K562 (cell line): ENCODE measurements at regions not wholly inside any gene's neighbourhood (a gene's known extent, or its start where the extent isn't known, plus 50 kb on each side); places are given as distances from the start of the nearest gene placed in this dataset.

ENCODE experiments used
- ATAC-seq: fragments of 200-7000 bp; cut with Tn5 transposase; 3 replicates; pipeline ENCODE4 v1.9.1; 2020; ENCODE audit warnings: moderate library complexity
- BruUV-seq: library from RNA; stranded (reverse); fragments of 400-500 nt; replicated peaks from 2 replicates; lab custom pipeline; 2021; lab: Mats Ljungman, UMichigan
- CTCF ChIA-PET: fragments of 300-600 bp; formaldehyde crosslinking; extraction: SDS; loops from one replicate; lab custom pipeline; 2021; ENCODE audit warnings: low intra/inter-chr PET ratio; lab: Yijun Ruan, JAX
- POLR2A ChIA-PET: fragments of 300-600, 350-650 bp; sonication (Branson Sonifier 250); formaldehyde crosslinking; extraction: SDS; loops from one replicate; lab custom pipeline; 2021; ENCODE audit warnings: antibody characterized with exemption, inconsistent platforms; lab: Yijun Ruan, JAX
- DNase-seq, 4 experiments: peaks; one replicate each; pipeline versions ENCODE4 v3.0.0 to v3.0.0-alpha.2; 2011 to 2018; ENCODE audit warnings: low spot score in 3 of 4, mixed read lengths in 3 of 4; ENCODE audit errors: extremely low read depth in 1 of 4
- FAIRE-seq: peaks from 2 replicates; lab custom pipeline; 2011; peaks lifted over from hg19 to GRCh38; lab: Jason Lieb, UNC
- H2AFZ ChIP-seq: 2 replicates; pipeline ENCODE4 v1.6.0; 2011; ENCODE audit warnings: low read depth, low read length, control low read depth, inconsistent platforms
- H3K27ac ChIP-seq: fragments of 200-600 bp; 3 replicates; pipeline ENCODE4 v1.8.0; 2011; ENCODE audit warnings: low read depth, mild to moderate bottlenecking, control low read depth, inconsistent platforms, low read length, moderate library complexity, mixed read lengths; ENCODE audit errors: extremely low read depth
- H3K27me3 ChIP-seq, 2 experiments: fragments of 300-600 bp in 1 of 2; 2 replicates in 1 of 2; 3 replicates in 1 of 2; pipeline versions ENCODE4 v1.6.0 to v1.8.0; 2011; ENCODE audit warnings: inconsistent platforms in 2 of 2, low read length in 2 of 2, mild to moderate bottlenecking in 1 of 2, mixed read lengths in 1 of 2, moderate library complexity in 1 of 2; ENCODE audit not compliant: control insufficient read depth in 2 of 2, insufficient read depth in 2 of 2
- H3K36me3 ChIP-seq: fragments of 300-600 bp; 3 replicates; pipeline ENCODE4 v1.8.0; 2011; ENCODE audit warnings: mild to moderate bottlenecking, low read length, inconsistent platforms; ENCODE audit not compliant: control insufficient read depth, insufficient read depth
- H3K4me1 ChIP-seq, 2 experiments: fragments of 200-600 bp in 1 of 2; replicated peaks in 1 of 2; 2 replicates in 1 of 2; 3 replicates in 1 of 2; pipeline versions ENCODE4 v1.5.1 to v1.8.0; 2011; ENCODE audit warnings: inconsistent platforms in 2 of 2, low read length in 2 of 2, mild to moderate bottlenecking in 1 of 2, mixed read lengths in 1 of 2, moderate library complexity in 1 of 2; ENCODE audit not compliant: control insufficient read depth in 2 of 2, insufficient read depth in 2 of 2
- H3K4me2 ChIP-seq: 2 replicates; pipeline ENCODE4 v1.6.1; 2011; ENCODE audit warnings: low read length, control low read depth, inconsistent platforms, mixed read lengths; ENCODE audit not compliant: insufficient read depth
- H3K4me3 ChIP-seq: fragments of 200-600 bp; sonication (generic), shearing (Covaris generic); 2 replicates; pipeline ENCODE4 v1.5.1; 2016; ENCODE audit warnings: control low read depth, inconsistent platforms
- H3K79me2 ChIP-seq: fragments of 200-600 bp; 3 replicates; pipeline ENCODE4 v1.8.0; 2011; ENCODE audit warnings: low read length, inconsistent platforms; ENCODE audit not compliant: control insufficient read depth, insufficient read depth
- H3K9ac ChIP-seq, 2 experiments: 2 replicates each; pipeline versions ENCODE4 v1.6.0 to v1.6.1; 2011; ENCODE audit warnings: low read depth in 2 of 2, low read length in 2 of 2, control low read depth in 1 of 2, inconsistent platforms in 1 of 2, mild to moderate bottlenecking in 1 of 2, mixed read lengths in 1 of 2; ENCODE audit not compliant: insufficient read depth in 1 of 2
- H3K9me1 ChIP-seq: one replicate; pipeline ENCODE4 v1.6.0; 2011; ENCODE audit warnings: inconsistent platforms, mild to moderate bottlenecking, low read length, moderate library complexity; ENCODE audit not compliant: control insufficient read depth, insufficient read depth
- H3K9me3 ChIP-seq: replicated peaks from 2 replicates; pipeline ENCODE4 v1.5.1; 2011; ENCODE audit warnings: low read depth, low read length, inconsistent platforms; ENCODE audit not compliant: control insufficient read depth, insufficient read depth
- H4K20me1 ChIP-seq: replicated peaks from 2 replicates; pipeline ENCODE4 v1.6.1; 2011; ENCODE audit warnings: low read length, inconsistent platforms, mixed read lengths; ENCODE audit not compliant: control insufficient read depth, insufficient read depth
- BDP1 ChIP-seq: IDR thresholded peaks from 3 replicates; pipeline ENCODE4 v1.6.1; 2011; ENCODE audit not compliant: insufficient read length, insufficient read depth
- CCAR2 ChIP-seq: fragments of 200-400 bp; formaldehyde crosslinking; IDR thresholded peaks from 2 replicates; pipeline ENCODE4 v1.6.1; 2017; ENCODE audit warnings: mild to moderate bottlenecking, low read depth, low read length
- E2F6 ChIP-seq, 2 experiments: IDR thresholded peaks; 2 replicates each; pipeline ENCODE4 v1.6.1; 2011; ENCODE audit warnings: borderline replicate concordance in 1 of 2, control low read depth in 1 of 2, low read depth in 1 of 2, low read length in 1 of 2, mild to moderate bottlenecking in 1 of 2, mixed read lengths in 1 of 2, moderate library complexity in 1 of 2; ENCODE audit not compliant: insufficient read depth in 1 of 2, insufficient read length in 1 of 2, poor library complexity in 1 of 2, severe bottlenecking in 1 of 2; ENCODE audit errors: extremely low read depth in 1 of 2
- EHMT2 ChIP-seq: fragments of 450-650 bp; IDR thresholded peaks from 2 replicates; pipeline ENCODE4 v1.6.1; 2018; ENCODE audit warnings: antibody characterized with exemption
- IRF1 ChIP-seq: sonication (generic); formaldehyde crosslinking; IDR thresholded peaks from 2 replicates; pipeline ENCODE4 v1.8.0; 2022; ENCODE audit warnings: missing genetic modification reagents, mild to moderate bottlenecking, borderline replicate concordance
- JUN ChIP-seq, 2 experiments: sonication (generic) in 1 of 2; formaldehyde crosslinking in 1 of 2; IDR thresholded peaks; 2 replicates each; pipeline versions ENCODE4 v1.6.1 to v1.8.0; 2012 to 2022; ENCODE audit warnings: borderline replicate concordance in 2 of 2, mild to moderate bottlenecking in 2 of 2, improper control_type of control experiment in 1 of 2, low read depth in 1 of 2, low read length in 1 of 2, missing genetic modification reagents in 1 of 2
- PHB2 ChIP-seq: fragments of 450-650 bp; IDR thresholded peaks from 2 replicates; pipeline ENCODE4 v1.6.1; 2017; ENCODE audit warnings: low read depth
- SRSF7 ChIP-seq: fragments of 200-400 bp; formaldehyde crosslinking; optimal IDR thresholded peaks from 2 replicates; pipeline ENCODE3; 2017; ENCODE audit warnings: mild to moderate bottlenecking, low read depth, low read length
- TEAD1 ChIP-seq, 2 experiments: fragments of 450-650 bp in 1 of 2; sonication (generic) in 1 of 2; formaldehyde crosslinking; IDR thresholded peaks; 2 replicates each; pipeline versions ENCODE4 v1.4.0 to v1.8.0; 2020 to 2022; ENCODE audit warnings: mild to moderate bottlenecking in 2 of 2, missing genetic modification reagents in 1 of 2
- TFAM ChIP-seq: fragments of 250-450 bp; sonication (Bioruptor Pico); conservative IDR thresholded peaks from 2 replicates; pipeline ENCODE4 v1.5.0; 2021; ENCODE audit warnings: mild to moderate bottlenecking, moderate library complexity
- ZFPM2 ChIP-seq: fragments of 250-450 bp; sonication (Bioruptor Pico); IDR thresholded peaks from 2 replicates; pipeline ENCODE4 v1.5.1; 2022; ENCODE audit warnings: mild to moderate bottlenecking
- ZNF512 ChIP-seq: IDR thresholded peaks from 2 replicates; pipeline ENCODE4 v1.6.1; 2016; ENCODE audit warnings: missing genetic modification characterization, missing compliant biosample characterization
- WGBS: fragments of 100-300 bp; shearing (Covaris generic); methylation state at CpG from one replicate; pipeline ENCODE4 v1.1.6; 2016; ENCODE audit warnings: low coverage, mixed read lengths; ENCODE audit not compliant: insufficient coverage; ENCODE audit errors: missing lambda C conversion rate; 5-methylcytosine and 5-hydroxymethylcytosine counted together
- in situ Hi-C: fragments of 300-500 bp; cut with MboI; formaldehyde crosslinking; loops from 4 replicates; pipeline ENCODE4 v1.15.0; 2018; ENCODE audit warnings: inconsistent platforms, mixed read lengths
- intact Hi-C: fragments of 100-400 bp; cut with micrococcal nuclease; formaldehyde crosslinking; loops from 2 replicates; pipeline ENCODE4 v1.14.2; 2022

GRCh38 chr12:125689576-125690410, 624.6 kb downstream of the AACS start:
- H3K4me2 ChIP-seq = no peak overlapping the region
- in situ Hi-C loops = no loop called here
- no peak for TF ChIP-seq BDP1
- TF ChIP-seq CCAR2 = no peak
- no peak for TF ChIP-seq PHB2
- TF ChIP-seq ZFPM2 (CRISPR knock-in tag) = no peak
- no peak for TF ChIP-seq EHMT2
- TF ChIP-seq TFAM (CRISPR knock-in tag) = no peak
- TF ChIP-seq SRSF7 = no peak
- no peak for TF ChIP-seq IRF1 (CRISPR knock-in tag)
- TF ChIP-seq JUN (IDR thresholded peaks at IDR 0.05; ENCODE audit: borderline replicate concordance, low read depth, low read length) = no peak
- TF ChIP-seq JUN (CRISPR knock-in tag; IDR thresholded peaks at IDR 0.05; ENCODE audit: borderline replicate concordance) = no peak
- no peak for TF ChIP-seq TEAD1 (CRISPR knock-in tag; IDR thresholded peaks at IDR 0.05)
- TF ChIP-seq E2F6 (IDR thresholded peaks at IDR 0.05; ENCODE audit: borderline replicate concordance in 1 of 2, extremely low read depth in 1 of 2, insufficient read depth in 1 of 2, insufficient read length in 1 of 2, low read depth in 1 of 2, low read length in 1 of 2, poor library complexity in 1 of 2, severe bottlenecking in 1 of 2) = no peak
- TF ChIP-seq ZNF512 (tag) = no peak
- CTCF ChIA-PET = no interaction called here
- no peaks in the 10 kb centered on the region for H3K9me1 ChIP-seq
- ATAC-seq = no peak
- H3K9ac ChIP-seq = no peak overlapping the region
- intact Hi-C loops = no loop called here
- H3K9me3 ChIP-seq = no peaks in the 10 kb centered on the region
- under 1% methylated on average over 17 of the region's 18 CpGs for WGBS
- no peak overlapping the region for H3K27ac ChIP-seq
- POLR2A ChIA-PET = no interaction called here
- H2AFZ ChIP-seq = no peak overlapping the region
- DNase-seq = no peak
- no peaks in the 10 kb centered on the region for H4K20me1 ChIP-seq
- FAIRE-seq = no peak
- no TSS peak for BruUV-seq
- H3K36me3 ChIP-seq = no peaks in the 10 kb centered on the region
- H3K4me3 ChIP-seq = no peak overlapping the region
- H3K4me1 ChIP-seq = no peaks in the 10 kb centered on the region
- H3K27me3 ChIP-seq = no peaks in the 10 kb centered on the region
- no peaks in the 10 kb centered on the region for H3K79me2 ChIP-seq
